ENCODE measurements at regions not wholly inside any gene's neighbourhood (a gene's known extent, or its start where the extent isn't known, plus 50 kb on each side); places are given as distances from the start of the nearest gene placed in this dataset.
"Not testable (repeated sequence)": the region's sequence is repeated elsewhere in the genome, so short reads cannot be mapped to it uniquely, and the experiment has no call there.

DNA sequence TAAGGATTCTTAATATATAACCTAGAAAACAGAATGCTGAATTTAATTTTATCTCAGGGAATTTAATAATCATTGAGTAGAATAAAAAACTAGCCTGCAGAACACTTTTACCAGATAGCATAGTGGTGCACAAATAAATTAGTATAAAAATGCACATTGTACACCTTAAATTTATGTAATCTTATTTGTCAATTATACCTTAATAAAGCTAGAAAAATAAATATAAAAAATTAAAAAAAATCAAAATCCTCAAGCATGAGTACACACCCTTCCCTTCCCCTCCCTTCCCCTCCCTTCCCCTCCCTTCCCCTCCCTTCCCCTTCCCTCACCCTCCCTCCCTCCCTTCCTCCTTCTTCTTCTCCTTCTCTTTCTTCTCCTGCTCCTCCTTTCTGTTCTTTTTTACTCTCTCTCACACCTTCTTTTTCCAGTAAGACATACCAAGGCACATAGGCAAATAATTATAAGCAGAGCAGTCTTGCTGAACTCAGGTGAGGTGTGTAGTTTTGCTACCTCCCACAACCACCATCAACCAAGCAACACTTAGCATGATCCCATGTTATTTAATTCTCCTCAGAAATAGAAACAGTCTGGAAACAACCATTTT, 1395.0 kb downstream of the ZPLD1 start:
- Mint-ChIP-seq H3K27ac (no peak overlapping the region), H3K4me3 (no peak overlapping the region), H3K36me3 (ENCODE audit: low read depth) (no peaks in the 10 kb centered on the region), H3K4me1 (ENCODE audit: low read depth) (no peaks in the 10 kb centered on the region), H3K9me3 (ENCODE audit: insufficient read depth) (peaks cover 5% of the 10 kb centered on the region), H3K27me3 (ENCODE audit: low read depth) (no peaks in the 10 kb centered on the region)
- ATAC-seq (no peak), DNase-seq (no peak)
- ChIA-PET CTCF (no interaction called here), POLR2A (no interaction called here)

- H3K36me3 Mint-ChIP-seq (ENCODE audit: low read depth): no peaks in the 10 kb centered on the region
- no peak for DNase-seq
- ChIA-PET POLR2A (no interaction called here), CTCF (no interaction called here)
- no peak for ATAC-seq
- no peak overlapping the region for H3K4me3 Mint-ChIP-seq
- no peaks in the 10 kb centered on the region for H3K4me1 Mint-ChIP-seq (ENCODE audit: low read depth)
- no peaks in the 10 kb centered on the region for H3K9me3 Mint-ChIP-seq (ENCODE audit: insufficient read depth)
- H3K27me3 Mint-ChIP-seq (ENCODE audit: low read depth): no peaks in the 10 kb centered on the region
- H3K27ac Mint-ChIP-seq: no peak overlapping the region
These were observed 1412.6 kb downstream of the ZPLD1 start for GRCh38 chr3:103847081-103848062.

- Mint-ChIP-seq H3K4me3 (no peak overlapping the region), H3K4me1 (ENCODE audit: low read depth) (no peaks in the 10 kb centered on the region), H3K9me3 (ENCODE audit: insufficient read depth) (peaks cover 8% of the 10 kb centered on the region), H3K36me3 (ENCODE audit: low read depth) (no peaks in the 10 kb centered on the region), H3K27me3 (ENCODE audit: low read depth) (no peaks in the 10 kb centered on the region), H3K27ac (no peak overlapping the region)
- ATAC-seq: no peak
- ChIA-PET CTCF (no interaction called here), POLR2A (no interaction called here)
- no peak for DNase-seq
These were observed 1417.0 kb downstream of the ZPLD1 start for GRCh38 chr3:103851793-103852192.

- H3K4me3 Mint-ChIP-seq: no peak overlapping the region
- CTCF ChIA-PET: no interaction called here
- DNase-seq (no peak), ATAC-seq (no peak)
- H3K27ac Mint-ChIP-seq: no peak overlapping the region
- H3K36me3 Mint-ChIP-seq (ENCODE audit: low read depth): no peaks in the 10 kb centered on the region
- POLR2A ChIA-PET: no interaction called here
- H3K4me1 Mint-ChIP-seq (ENCODE audit: low read depth): no peaks in the 10 kb centered on the region
- no peaks in the 10 kb centered on the region for H3K27me3 Mint-ChIP-seq (ENCODE audit: low read depth)
- no peaks in the 10 kb centered on the region for H3K9me3 Mint-ChIP-seq (ENCODE audit: insufficient read depth)
These were observed 1427.6 kb downstream of the ZPLD1 start for GRCh38 chr3:103862415-103862814.

GRCh38 chr3:103863381-103863780, 1428.6 kb downstream of the ZPLD1 start:
- no peaks in the 10 kb centered on the region for H3K36me3 Mint-ChIP-seq (ENCODE audit: low read depth)
- no peak for ATAC-seq
- POLR2A ChIA-PET: no interaction called here

DNA sequence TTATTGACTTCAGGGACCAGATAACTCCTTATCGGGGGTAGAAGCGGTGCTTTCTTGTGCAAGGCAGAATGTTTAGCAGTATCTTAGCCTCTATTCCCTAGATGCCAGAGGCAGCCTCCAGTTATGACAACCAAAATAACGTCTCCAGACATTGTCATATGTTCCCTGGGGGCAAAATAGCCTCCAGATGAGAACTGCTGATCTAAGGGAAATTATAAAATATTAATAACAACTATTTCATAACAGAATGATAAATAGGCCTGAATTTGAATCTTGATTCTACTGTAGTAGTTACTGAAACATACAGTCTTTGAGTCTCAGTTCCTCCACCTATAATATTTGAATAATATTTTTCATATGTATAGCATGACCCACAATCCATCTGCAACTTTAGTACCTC, 1431.3 kb downstream of the ZPLD1 start:
- no peaks in the 10 kb centered on the region for H3K36me3 Mint-ChIP-seq (ENCODE audit: low read depth)
- no peak overlapping the region for H3K4me3 Mint-ChIP-seq
- ATAC-seq (no peak), DNase-seq (no peak)
- ChIA-PET POLR2A (no interaction called here), CTCF (no interaction called here)
- no peak overlapping the region for H3K27ac Mint-ChIP-seq
- no peaks in the 10 kb centered on the region for H3K27me3 Mint-ChIP-seq (ENCODE audit: low read depth)
- no peaks in the 10 kb centered on the region for H3K9me3 Mint-ChIP-seq (ENCODE audit: insufficient read depth)
- no peaks in the 10 kb centered on the region for H3K4me1 Mint-ChIP-seq (ENCODE audit: low read depth)

More at GRCh38 chr3:103863381-103863780, 1428.6 kb downstream of the ZPLD1 start:
- H3K9me3 Mint-ChIP-seq (ENCODE audit: insufficient read depth): no peaks in the 10 kb centered on the region
- H3K4me1 Mint-ChIP-seq (ENCODE audit: low read depth): no peaks in the 10 kb centered on the region
- H3K27me3 Mint-ChIP-seq (ENCODE audit: low read depth): no peaks in the 10 kb centered on the region
- CTCF ChIA-PET: no interaction called here
- no peak for DNase-seq
- H3K4me3 Mint-ChIP-seq: no peak overlapping the region
- H3K27ac Mint-ChIP-seq: no peak overlapping the region

DNA sequence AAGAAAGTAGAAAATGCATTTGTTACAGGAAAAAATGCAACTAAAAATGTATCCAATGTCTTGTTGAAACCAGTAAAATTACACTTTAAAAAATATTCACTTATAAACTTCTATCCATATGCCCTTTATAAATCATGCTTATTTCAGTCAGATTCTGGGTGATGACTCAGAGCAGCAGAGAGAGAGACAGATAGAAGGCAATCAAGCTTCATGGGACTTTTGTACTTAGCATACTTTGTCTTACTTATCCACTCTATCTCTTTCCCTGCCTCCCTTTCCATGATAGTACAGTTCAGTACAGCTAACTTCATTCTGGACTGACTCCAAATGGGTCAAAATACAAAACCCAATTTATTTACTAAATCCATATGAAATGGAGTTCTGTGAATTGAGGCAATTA, 1438.2 kb downstream of the ZPLD1 start:
- ATAC-seq (no peak), DNase-seq (no peak)
- Mint-ChIP-seq H3K9me3 (ENCODE audit: insufficient read depth) (no peaks in the 10 kb centered on the region), H3K27ac (no peak overlapping the region), H3K4me1 (ENCODE audit: low read depth) (no peaks in the 10 kb centered on the region), H3K36me3 (ENCODE audit: low read depth) (no peaks in the 10 kb centered on the region), H3K4me3 (no peak overlapping the region), H3K27me3 (ENCODE audit: low read depth) (no peaks in the 10 kb centered on the region)
- ChIA-PET CTCF (no interaction called here), POLR2A (no interaction called here)

GRCh38 chr3:103873897-103874545, 1439.2 kb downstream of the ZPLD1 start:
- Mint-ChIP-seq H3K9me3 (ENCODE audit: insufficient read depth) (no peaks in the 10 kb centered on the region), H3K4me1 (ENCODE audit: low read depth) (no peaks in the 10 kb centered on the region), H3K27ac (no peak overlapping the region), H3K27me3 (ENCODE audit: low read depth) (no peaks in the 10 kb centered on the region), H3K36me3 (ENCODE audit: low read depth) (no peaks in the 10 kb centered on the region), H3K4me3 (no peak overlapping the region)
- ChIA-PET CTCF (no interaction called here), POLR2A (no interaction called here)
- DNase-seq: no peak
- no peak for ATAC-seq

GRCh38 chr3:103881809-103882208, 1447.0 kb downstream of the ZPLD1 start:
- H3K4me1 Mint-ChIP-seq (ENCODE audit: low read depth); H3K4me3 Mint-ChIP-seq; H3K27ac Mint-ChIP-seq; H3K27me3 Mint-ChIP-seq (ENCODE audit: low read depth); CTCF ChIA-PET; H3K9me3 Mint-ChIP-seq (ENCODE audit: insufficient read depth); POLR2A ChIA-PET; DNase-seq; ATAC-seq; H3K36me3 Mint-ChIP-seq (ENCODE audit: low read depth): not testable (repeated sequence)

DNA sequence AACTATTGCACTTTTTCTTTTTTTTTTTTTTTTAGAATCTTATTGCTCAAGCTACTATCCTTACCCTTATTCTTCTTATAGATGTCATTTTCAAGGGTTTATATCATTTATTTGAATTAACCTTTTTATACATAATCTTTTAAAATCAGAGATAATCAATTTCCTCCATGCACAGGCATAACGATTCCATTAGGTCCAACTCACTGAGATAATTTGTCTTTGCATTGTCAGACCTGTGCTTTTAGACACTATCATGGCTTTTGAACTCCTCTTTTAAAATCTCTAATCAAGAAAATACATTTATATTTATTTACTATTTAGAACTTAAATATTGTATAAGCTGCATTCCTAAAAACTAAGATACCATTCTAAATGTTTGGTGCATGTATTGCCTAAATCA, 1454.9 kb downstream of the ZPLD1 start:
- no peak for ATAC-seq

DNA sequence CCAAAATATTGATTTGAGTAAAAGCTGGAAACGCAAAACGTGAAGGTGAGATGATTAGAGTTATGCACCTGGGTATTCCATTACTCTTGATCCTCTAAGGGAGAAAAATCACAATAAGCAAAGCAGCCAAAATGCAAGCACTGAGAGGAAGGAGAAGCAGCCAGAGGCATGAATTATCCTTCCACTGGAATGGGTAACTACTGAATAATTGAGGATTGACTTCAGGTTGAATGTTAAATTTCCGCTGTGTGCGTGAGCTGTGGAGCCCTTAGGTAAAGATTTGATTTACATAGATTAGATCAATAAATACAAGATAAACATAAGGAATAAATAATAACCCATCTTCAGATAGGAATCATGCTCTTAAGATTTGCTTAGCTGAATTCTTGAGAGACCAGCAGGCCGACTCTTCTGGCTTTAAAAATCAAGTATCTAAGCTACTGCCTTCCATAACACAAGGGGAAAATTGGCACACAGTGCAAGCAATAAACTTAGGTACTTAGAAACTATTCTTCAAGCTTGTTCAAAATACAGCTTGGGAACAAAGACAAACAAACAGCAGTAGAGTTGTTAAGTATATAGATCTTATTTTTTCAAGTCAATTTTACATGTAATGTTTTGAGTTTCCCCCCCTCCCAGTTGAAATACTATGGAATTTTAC, 1459.5 kb downstream of the ZPLD1 start:
- no peak for ATAC-seq
- H3K4me1 Mint-ChIP-seq (ENCODE audit: low read depth): no peaks in the 10 kb centered on the region
- ChIA-PET CTCF (no interaction called here), POLR2A (no interaction called here)
- DNase-seq: no peak
- H3K27me3 Mint-ChIP-seq (ENCODE audit: low read depth): no peaks in the 10 kb centered on the region
- H3K27ac Mint-ChIP-seq: no peak overlapping the region
- H3K9me3 Mint-ChIP-seq (ENCODE audit: insufficient read depth): no peaks in the 10 kb centered on the region
- H3K36me3 Mint-ChIP-seq (ENCODE audit: low read depth): no peaks in the 10 kb centered on the region
- no peak overlapping the region for H3K4me3 Mint-ChIP-seq

More for the DNA sequence above, 1454.9 kb downstream of the ZPLD1 start:
- Mint-ChIP-seq H3K36me3 (ENCODE audit: low read depth) (no peaks in the 10 kb centered on the region), H3K4me1 (ENCODE audit: low read depth) (no peaks in the 10 kb centered on the region), H3K27ac (no peak overlapping the region), H3K27me3 (ENCODE audit: low read depth) (no peaks in the 10 kb centered on the region), H3K4me3 (no peak overlapping the region), H3K9me3 (ENCODE audit: insufficient read depth) (no peaks in the 10 kb centered on the region)
- ChIA-PET POLR2A (no interaction called here), CTCF (no interaction called here)
- DNase-seq: no peak

DNA sequence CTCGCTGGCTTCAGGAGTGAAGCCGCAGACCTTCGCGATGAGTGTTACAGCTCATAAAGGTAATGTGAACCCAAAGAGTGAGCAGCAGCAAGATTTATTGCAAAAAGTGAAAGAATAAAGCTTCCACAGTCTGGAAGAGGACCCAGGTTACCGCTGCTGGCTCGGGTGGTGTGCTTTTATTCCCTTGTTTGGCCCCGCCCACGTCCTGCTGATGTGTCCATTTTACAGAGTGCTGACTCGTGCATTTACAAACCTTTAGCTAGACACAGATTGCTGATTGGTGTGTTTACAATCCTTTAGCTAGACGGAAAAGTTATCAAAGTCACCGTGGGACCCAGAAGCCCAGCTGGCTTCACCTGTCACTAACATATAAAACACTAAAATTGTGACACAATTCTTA, 1464.5 kb downstream of the ZPLD1 start:
- DNase-seq (no peak), ATAC-seq (no peak)
- H3K36me3 Mint-ChIP-seq (ENCODE audit: low read depth): no peaks in the 10 kb centered on the region
- no peaks in the 10 kb centered on the region for H3K27me3 Mint-ChIP-seq (ENCODE audit: low read depth)
- POLR2A ChIA-PET: no interaction called here
- H3K4me1 Mint-ChIP-seq (ENCODE audit: low read depth): no peaks in the 10 kb centered on the region
- H3K27ac Mint-ChIP-seq: no peak overlapping the region
- CTCF ChIA-PET: no interaction called here
- no peak overlapping the region for H3K4me3 Mint-ChIP-seq
- H3K9me3 Mint-ChIP-seq (ENCODE audit: insufficient read depth): peaks cover 3% of the 10 kb centered on the region
